ENCODE measurements at regions not wholly inside any gene's neighbourhood (a gene's known extent, or its start where the extent isn't known, plus 50 kb on each side); places are given as distances from the start of the nearest gene placed in this dataset.

DNA sequence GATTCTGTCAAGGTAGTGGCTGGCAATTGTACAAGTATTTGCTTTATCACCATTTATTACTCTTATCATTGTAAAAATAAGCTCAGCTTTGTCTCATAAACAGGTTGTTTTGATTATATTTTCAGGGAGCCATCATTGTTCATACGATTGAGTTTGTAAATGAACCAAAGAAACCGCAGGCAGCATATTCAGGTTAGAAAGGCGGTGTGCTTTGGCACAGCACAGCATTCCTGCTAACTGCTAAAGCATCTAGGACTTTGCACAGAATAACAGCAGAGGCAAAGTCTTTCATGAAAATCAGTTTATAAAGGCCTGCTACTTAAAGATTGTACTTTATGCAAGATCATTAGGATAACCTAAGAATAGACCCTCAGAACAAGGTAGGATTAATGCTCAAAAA is 281.5 kb upstream of the SLC24A2 start:
- Histone ChIP-seq H3K18ac (ENCODE audit: low read length) (no peak overlapping the region), H2BK12ac (ENCODE audit: low read length) (no peak overlapping the region), H3K36me3 (ENCODE audit: control insufficient read depth in 1 of 2, insufficient read depth in 2 of 2, low read length in 2 of 2) (no peaks in the 10 kb centered on the region), H4K12ac (ENCODE audit: low read depth, low read length) (no peak overlapping the region), H3K4me1 (ENCODE audit: control insufficient read depth in 1 of 2, insufficient read depth in 2 of 2, low read length in 2 of 2) (no peaks in the 10 kb centered on the region), H3K4ac (ENCODE audit: low read depth, low read length) (no peak overlapping the region), H3K4me3 (ENCODE audit: low read depth, low read length) (no peak overlapping the region), H3K79me2 (ENCODE audit: control insufficient read depth, insufficient read depth, low read length, poor library complexity) (no peaks in the 10 kb centered on the region), H2AFZ (ENCODE audit: insufficient read depth, low read length, poor library complexity) (no peak overlapping the region), H3K14ac (ENCODE audit: low read length) (no peak overlapping the region), H3K9ac (ENCODE audit: low read length) (no peak overlapping the region), H4K8ac (ENCODE audit: low read depth, low read length) (no peak overlapping the region), H2BK120ac (ENCODE audit: insufficient read depth, low read length, poor library complexity) (no peak overlapping the region), H3K27me3 (ENCODE audit: insufficient read depth, low read length) (no peaks in the 10 kb centered on the region), H3K27ac (ENCODE audit: low read depth, low read length) (no peak overlapping the region), H2AK5ac (ENCODE audit: low read length) (no peak overlapping the region), H4K91ac (ENCODE audit: low read depth, low read length) (no peak overlapping the region), H2BK5ac (ENCODE audit: low read depth, low read length, poor library complexity) (no peak overlapping the region), H3K23ac (ENCODE audit: low read length) (no peak overlapping the region), H3K4me2 (ENCODE audit: low read length) (no peak overlapping the region), H3K79me1 (ENCODE audit: low read length) (no peaks in the 10 kb centered on the region), H3K9me3 (ENCODE audit: insufficient read depth, low read depth, low read length) (no peaks in the 10 kb centered on the region)
- no peak for DNase-seq
- WGBS (ENCODE audit: extremely low coverage, insufficient coverage, insufficient read length) = no CpG with 5 or more reads among the region's 3 CpGs

DNA sequence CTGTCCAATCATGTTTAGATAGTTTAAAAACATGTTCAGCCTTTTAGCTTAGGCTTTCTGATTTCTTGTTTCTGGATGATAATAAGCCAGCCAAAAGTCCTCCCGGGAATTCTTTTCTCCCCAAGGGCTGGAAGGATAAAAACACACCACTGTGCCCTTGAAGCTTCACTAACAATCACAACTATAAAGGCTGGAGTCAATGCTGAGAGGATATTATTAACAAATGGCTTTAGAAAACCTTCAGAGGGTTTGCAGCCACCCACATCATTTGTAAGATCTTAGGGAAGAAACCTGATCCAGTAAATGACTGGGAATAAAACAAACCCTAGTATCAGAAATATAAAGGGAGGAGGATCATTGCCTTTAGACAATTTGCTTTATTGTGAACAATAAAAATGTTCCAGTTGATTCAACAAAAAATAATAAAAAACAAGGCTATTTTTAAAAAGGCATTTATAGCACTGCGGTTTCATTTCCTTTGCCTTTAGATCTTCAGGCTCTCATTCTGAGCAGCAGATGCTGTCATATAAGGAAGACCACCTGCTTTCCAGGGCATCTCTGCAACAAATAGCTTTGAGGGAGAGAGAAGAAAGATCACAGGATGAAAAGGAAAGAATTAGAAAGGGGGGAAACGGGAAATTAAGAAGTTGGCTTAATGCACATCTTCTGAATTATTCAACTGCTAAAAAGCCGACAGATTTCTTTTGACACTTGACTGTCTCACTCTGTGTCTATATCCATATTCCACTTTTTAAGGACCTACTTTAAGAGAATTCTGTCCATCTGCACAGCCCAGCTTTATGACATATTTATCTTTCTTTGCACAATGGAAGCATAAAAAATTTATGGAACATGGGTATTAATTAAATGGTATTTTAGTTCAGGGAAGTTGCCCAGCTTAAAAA is 277.2 kb upstream of the SLC24A2 start:
- Histone ChIP-seq H2BK12ac (ENCODE audit: low read length) (no peak overlapping the region), H3K27ac (ENCODE audit: low read depth, low read length) (no peak overlapping the region)
- no CpG with 5 or more reads among the region's 4 CpGs for WGBS (ENCODE audit: extremely low coverage, insufficient coverage, insufficient read length)

DNA sequence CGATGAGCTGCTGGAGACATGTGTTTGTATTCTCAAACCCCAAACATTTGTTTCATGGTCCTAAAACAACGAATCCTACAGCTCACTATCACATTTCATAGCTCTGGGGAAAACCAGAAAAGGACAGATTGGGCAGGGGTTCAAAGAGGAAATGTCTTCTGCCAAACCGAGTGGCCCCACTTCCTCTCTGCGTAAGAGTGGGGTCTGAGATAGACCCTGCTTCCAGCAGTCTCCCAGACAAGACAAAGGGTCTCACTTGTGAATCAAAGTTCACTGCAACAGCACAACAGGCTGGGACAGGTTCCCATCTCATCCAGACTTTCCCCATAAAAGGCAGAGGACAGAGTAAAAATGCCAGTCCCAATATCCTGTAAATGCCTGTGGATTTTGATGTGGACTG is 276.2 kb upstream of the SLC24A2 start:
- no peak overlapping the region for H3K18ac ChIP-seq (ENCODE audit: low read length)
- H3K27ac ChIP-seq (ENCODE audit: low read depth, low read length) = no peak overlapping the region
- no peaks in the 10 kb centered on the region for H3K4me1 ChIP-seq (ENCODE audit: control insufficient read depth in 1 of 2, insufficient read depth in 2 of 2, low read length in 2 of 2)
- no peak overlapping the region for H2AFZ ChIP-seq (ENCODE audit: insufficient read depth, low read length, poor library complexity)
- no peak overlapping the region for H4K8ac ChIP-seq (ENCODE audit: low read depth, low read length)
- no peak overlapping the region for H2BK12ac ChIP-seq (ENCODE audit: low read length)
- H3K79me2 ChIP-seq (ENCODE audit: control insufficient read depth, insufficient read depth, low read length, poor library complexity) = no peaks in the 10 kb centered on the region
- H3K9me3 ChIP-seq (ENCODE audit: insufficient read depth, low read depth, low read length) = no peaks in the 10 kb centered on the region
- no peaks in the 10 kb centered on the region for H3K36me3 ChIP-seq (ENCODE audit: control insufficient read depth in 1 of 2, insufficient read depth in 2 of 2, low read length in 2 of 2)
- no peak overlapping the region for H3K9ac ChIP-seq (ENCODE audit: low read length)
- no peak overlapping the region for H3K4ac ChIP-seq (ENCODE audit: low read depth, low read length)
- H2AK5ac ChIP-seq (ENCODE audit: low read length) = no peak overlapping the region
- H3K4me3 ChIP-seq (ENCODE audit: low read depth, low read length) = no peak overlapping the region
- H3K23ac ChIP-seq (ENCODE audit: low read length) = no peak overlapping the region
- no peaks in the 10 kb centered on the region for H3K79me1 ChIP-seq (ENCODE audit: low read length)
- no peak overlapping the region for H4K12ac ChIP-seq (ENCODE audit: low read depth, low read length)
- H3K4me2 ChIP-seq (ENCODE audit: low read length) = no peak overlapping the region
- no CpG with 5 or more reads among the region's 4 CpGs for WGBS (ENCODE audit: extremely low coverage, insufficient coverage, insufficient read length)
- no peak overlapping the region for H2BK5ac ChIP-seq (ENCODE audit: low read depth, low read length, poor library complexity)
- no peak for DNase-seq
- no peaks in the 10 kb centered on the region for H3K27me3 ChIP-seq (ENCODE audit: insufficient read depth, low read length)
- no peak overlapping the region for H3K14ac ChIP-seq (ENCODE audit: low read length)
- H4K91ac ChIP-seq (ENCODE audit: low read depth, low read length) = no peak overlapping the region
- H2BK120ac ChIP-seq (ENCODE audit: insufficient read depth, low read length, poor library complexity) = no peak overlapping the region

More for the DNA sequence above, 277.2 kb upstream of the SLC24A2 start:
- H3K9ac ChIP-seq (ENCODE audit: low read length) = no peak overlapping the region
- no peak overlapping the region for H3K4me3 ChIP-seq (ENCODE audit: low read depth, low read length)
- no peaks in the 10 kb centered on the region for H3K4me1 ChIP-seq (ENCODE audit: control insufficient read depth in 1 of 2, insufficient read depth in 2 of 2, low read length in 2 of 2)
- no peak overlapping the region for H3K4ac ChIP-seq (ENCODE audit: low read depth, low read length)
- H3K79me1 ChIP-seq (ENCODE audit: low read length) = no peaks in the 10 kb centered on the region
- H3K9me3 ChIP-seq (ENCODE audit: insufficient read depth, low read depth, low read length) = no peaks in the 10 kb centered on the region
- no peak overlapping the region for H2AK5ac ChIP-seq (ENCODE audit: low read length)
- H2BK5ac ChIP-seq (ENCODE audit: low read depth, low read length, poor library complexity) = no peak overlapping the region
- no peaks in the 10 kb centered on the region for H3K27me3 ChIP-seq (ENCODE audit: insufficient read depth, low read length)
- no peak overlapping the region for H3K18ac ChIP-seq (ENCODE audit: low read length)
- H4K91ac ChIP-seq (ENCODE audit: low read depth, low read length) = no peak overlapping the region
- no peaks in the 10 kb centered on the region for H3K79me2 ChIP-seq (ENCODE audit: control insufficient read depth, insufficient read depth, low read length, poor library complexity)
- no peak for DNase-seq
- H3K4me2 ChIP-seq (ENCODE audit: low read length) = no peak overlapping the region
- H2AFZ ChIP-seq (ENCODE audit: insufficient read depth, low read length, poor library complexity) = no peak overlapping the region
- H4K12ac ChIP-seq (ENCODE audit: low read depth, low read length) = no peak overlapping the region
- no peak overlapping the region for H2BK120ac ChIP-seq (ENCODE audit: insufficient read depth, low read length, poor library complexity)
- no peak overlapping the region for H3K14ac ChIP-seq (ENCODE audit: low read length)
- no peaks in the 10 kb centered on the region for H3K36me3 ChIP-seq (ENCODE audit: control insufficient read depth in 1 of 2, insufficient read depth in 2 of 2, low read length in 2 of 2)
- H3K23ac ChIP-seq (ENCODE audit: low read length) = no peak overlapping the region
- H4K8ac ChIP-seq (ENCODE audit: low read depth, low read length) = no peak overlapping the region

DNA sequence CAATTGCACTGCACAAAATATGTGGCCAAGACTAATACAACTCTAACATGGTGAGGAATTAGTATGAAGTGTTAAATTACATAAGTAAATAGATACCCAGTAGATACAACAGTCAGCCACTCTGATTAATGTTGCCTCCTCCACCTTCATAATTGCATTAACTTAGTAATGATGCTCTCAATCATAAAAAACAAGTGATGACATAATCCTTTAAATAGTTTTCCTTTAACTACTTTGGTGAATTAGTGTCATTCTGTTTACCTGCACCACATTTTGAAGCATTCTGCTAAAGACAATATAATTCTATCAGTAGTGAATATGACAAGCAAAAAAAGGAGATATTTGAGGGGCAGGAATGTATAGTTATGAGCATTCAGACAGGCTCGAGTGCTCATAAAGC is 265.9 kb upstream of the SLC24A2 start:
- H2BK12ac ChIP-seq (ENCODE audit: low read length) = no peak overlapping the region
- H3K4ac ChIP-seq (ENCODE audit: low read depth, low read length) = no peak overlapping the region
- H3K9ac ChIP-seq (ENCODE audit: low read length) = no peak overlapping the region
- no peaks in the 10 kb centered on the region for H3K79me2 ChIP-seq (ENCODE audit: control insufficient read depth, insufficient read depth, low read length, poor library complexity)
- no peak overlapping the region for H2BK5ac ChIP-seq (ENCODE audit: low read depth, low read length, poor library complexity)
- H3K18ac ChIP-seq (ENCODE audit: low read length) = no peak overlapping the region
- H3K4me2 ChIP-seq (ENCODE audit: low read length) = no peak overlapping the region
- H2AK5ac ChIP-seq (ENCODE audit: low read length) = no peak overlapping the region
- WGBS (ENCODE audit: extremely low coverage, insufficient coverage, insufficient read length) = no CpG with 5 or more reads among the region's 1 CpG
- no peak overlapping the region for H3K23ac ChIP-seq (ENCODE audit: low read length)
- no peak overlapping the region for H3K14ac ChIP-seq (ENCODE audit: low read length)
- no peak overlapping the region for H4K12ac ChIP-seq (ENCODE audit: low read depth, low read length)
- H4K91ac ChIP-seq (ENCODE audit: low read depth, low read length) = no peak overlapping the region
- H2AFZ ChIP-seq (ENCODE audit: insufficient read depth, low read length, poor library complexity) = no peak overlapping the region
- no peaks in the 10 kb centered on the region for H3K79me1 ChIP-seq (ENCODE audit: low read length)
- no peak overlapping the region for H4K8ac ChIP-seq (ENCODE audit: low read depth, low read length)
- H2BK120ac ChIP-seq (ENCODE audit: insufficient read depth, low read length, poor library complexity) = no peak overlapping the region
- DNase-seq = no peak
- H3K27ac ChIP-seq (ENCODE audit: low read depth, low read length) = no peak overlapping the region
- H3K27me3 ChIP-seq (ENCODE audit: insufficient read depth, low read length) = no peaks in the 10 kb centered on the region
- H3K4me1 ChIP-seq (ENCODE audit: control insufficient read depth in 1 of 2, insufficient read depth in 2 of 2, low read length in 2 of 2) = no peaks in the 10 kb centered on the region
- no peak overlapping the region for H3K4me3 ChIP-seq (ENCODE audit: low read depth, low read length)
- H3K36me3 ChIP-seq (ENCODE audit: control insufficient read depth in 1 of 2, insufficient read depth in 2 of 2, low read length in 2 of 2) = no peaks in the 10 kb centered on the region
- H3K9me3 ChIP-seq (ENCODE audit: insufficient read depth, low read depth, low read length) = no peaks in the 10 kb centered on the region

Measured in trophoblast cell (in vitro differentiated cells and primary cell).